Stimulated activated CD8-positive, alpha-beta memory T cell treated with anti-CD3 and anti-CD28 coated beads, Interleukin-7, amount 100 ng/mL, for 4 hours (primary cell): ENCODE measurements at regions not wholly inside any gene's neighbourhood (a gene's known extent, or its start where the extent isn't known, plus 50 kb on each side); places are given as distances from the start of the nearest gene placed in this dataset.
"Not testable (repeated sequence)": the region's sequence is repeated elsewhere in the genome, so short reads cannot be mapped to it uniquely, and the experiment has no call there.

ENCODE experiments used
- DNase-seq, 2 donors: peaks; one replicate each; pipeline ENCODE4 v3.0.0-alpha.2; 2020; ENCODE audit warnings: low read depth in 2 of 2

- no peak for DNase-seq
Measured at GRCh38 chr3:8307545-8308110, 194.0 kb upstream of the LMCD1 start.

- no peak for DNase-seq
Measured at GRCh38 chr3:8311321-8311720, 190.3 kb upstream of the LMCD1 start.

- DNase-seq = no peak
Measured at GRCh38 chr3:8312685-8313084, 188.9 kb upstream of the LMCD1 start.

DNA sequence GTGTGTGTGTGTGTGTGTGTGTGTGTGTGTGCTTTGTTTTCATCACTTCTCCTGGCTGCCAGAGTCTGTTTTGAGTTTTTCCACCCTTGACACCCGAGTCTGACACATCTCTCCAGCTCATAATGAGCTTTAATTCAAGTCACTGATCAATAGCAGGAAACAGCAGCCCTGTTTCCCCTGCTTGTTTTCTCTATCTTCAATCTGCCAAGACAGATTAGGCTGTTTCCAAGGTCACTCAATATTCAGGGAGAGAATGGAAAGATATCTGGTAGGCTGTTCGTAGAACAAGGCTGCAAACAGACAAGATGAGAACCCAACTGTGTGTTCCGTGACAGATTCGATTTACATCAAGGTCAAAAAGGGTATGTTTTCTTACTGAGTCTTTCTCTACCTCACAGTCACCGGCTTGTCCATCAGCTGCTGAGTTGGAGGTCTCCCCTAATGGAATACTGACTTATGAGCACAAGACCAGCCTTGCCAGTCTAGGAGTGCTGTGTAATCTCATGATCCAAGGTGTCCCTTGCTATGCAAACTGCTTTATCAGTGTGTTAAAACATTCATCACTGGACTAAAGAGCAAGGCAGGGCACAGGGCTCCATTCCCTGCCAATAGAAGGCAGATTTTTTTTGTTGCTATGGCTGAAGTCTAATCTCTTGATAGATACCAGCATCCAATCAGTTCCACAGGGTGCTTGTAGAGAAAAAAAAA lies 187.9 kb upstream of the LMCD1 start:
- no peak for DNase-seq

GRCh38 chr3:8315526-8315925 lies 186.1 kb upstream of the LMCD1 start:
- not testable (repeated sequence) for DNase-seq

GRCh38 chr3:8317661-8318649 lies 183.7 kb upstream of the LMCD1 start:
- no peak for DNase-seq

- no peak for DNase-seq
Measured at GRCh38 chr3:8319935-8320634, 181.5 kb upstream of the LMCD1 start.

DNA sequence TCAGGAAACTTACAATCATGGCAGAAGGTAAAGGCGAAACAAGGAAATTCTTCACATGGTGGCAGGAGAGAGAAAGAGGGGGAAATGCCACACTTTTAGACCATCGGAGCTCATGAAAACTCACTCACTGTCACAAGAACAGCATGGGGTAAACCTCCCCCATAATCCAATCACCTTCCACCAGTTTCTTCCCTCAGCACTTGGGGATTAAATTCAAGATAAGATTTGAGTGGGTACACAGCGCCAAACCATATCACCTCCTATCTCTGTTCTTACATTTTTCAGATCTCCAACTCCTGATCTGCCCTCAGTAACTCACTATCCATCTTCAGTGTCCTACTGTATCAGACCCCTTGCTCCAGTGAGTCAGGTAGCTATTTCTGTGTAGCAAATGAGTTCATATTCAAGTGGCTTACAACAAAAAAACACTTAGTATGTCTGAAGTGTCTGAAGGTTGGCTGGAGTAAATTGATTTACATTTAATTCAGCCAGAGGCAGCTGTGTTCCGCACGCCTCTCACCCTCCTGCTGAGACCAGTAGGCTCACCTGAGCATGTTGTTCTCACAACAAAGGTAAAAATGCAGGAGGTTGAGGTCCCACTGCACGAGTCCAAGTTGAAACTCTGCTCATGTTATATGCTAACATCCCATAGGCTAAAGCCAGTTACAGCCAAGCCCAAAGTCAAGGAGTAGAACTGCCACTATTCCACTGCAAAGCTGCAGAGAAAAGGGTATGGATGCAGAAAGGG lies 180.7 kb upstream of the LMCD1 start:
- DNase-seq = no peak

GRCh38 chr3:8324747-8325146 lies 176.9 kb upstream of the LMCD1 start:
- peak; percentile 13 to 16 for DNase-seq

DNA sequence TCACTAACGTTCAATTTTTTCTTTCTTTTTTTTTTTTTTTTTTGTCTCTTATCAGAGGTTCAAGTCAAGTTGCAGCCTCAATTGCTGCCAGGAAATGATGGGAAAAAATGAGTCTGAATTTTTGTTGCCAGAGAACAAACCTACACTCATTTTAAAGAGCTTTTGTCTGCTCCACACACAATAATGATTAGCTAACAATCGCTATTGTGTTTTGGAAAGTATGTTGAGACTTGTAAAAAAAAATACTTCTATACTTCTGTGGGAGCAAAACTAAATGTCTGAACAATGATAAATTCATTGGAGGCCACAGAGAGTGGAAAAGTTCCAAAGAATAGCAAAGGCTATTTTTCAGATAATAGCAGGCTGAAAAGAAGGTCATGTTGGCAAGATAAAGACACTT lies 176.3 kb upstream of the LMCD1 start:
- DNase-seq = no peak

DNA sequence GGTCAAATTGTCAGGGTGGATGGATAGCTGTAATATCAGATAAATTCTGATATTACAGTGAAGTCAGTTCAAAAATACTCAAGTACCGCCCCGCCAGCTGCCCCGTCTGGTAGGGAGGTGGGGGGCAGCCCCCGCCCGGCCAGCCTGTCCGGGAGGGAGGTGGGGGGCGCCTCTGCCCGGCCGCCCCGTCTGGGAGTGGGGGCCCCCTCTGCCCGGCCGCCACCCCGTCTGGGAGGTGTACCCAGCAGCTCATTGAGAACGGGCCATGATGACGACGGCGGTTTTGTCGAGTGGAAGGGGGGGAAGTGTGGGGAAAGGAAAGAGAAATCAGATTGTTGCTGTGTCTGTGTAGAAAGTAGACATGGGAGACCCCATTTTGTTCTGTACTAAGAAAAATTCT lies 175.8 kb upstream of the LMCD1 start:
- not testable (repeated sequence) for DNase-seq

- DNase-seq = no peak
Measured at GRCh38 chr3:8327739-8328138, 173.9 kb upstream of the LMCD1 start.

GRCh38 chr3:8328967-8329366 lies 172.7 kb upstream of the LMCD1 start:
- no peak for DNase-seq

DNA sequence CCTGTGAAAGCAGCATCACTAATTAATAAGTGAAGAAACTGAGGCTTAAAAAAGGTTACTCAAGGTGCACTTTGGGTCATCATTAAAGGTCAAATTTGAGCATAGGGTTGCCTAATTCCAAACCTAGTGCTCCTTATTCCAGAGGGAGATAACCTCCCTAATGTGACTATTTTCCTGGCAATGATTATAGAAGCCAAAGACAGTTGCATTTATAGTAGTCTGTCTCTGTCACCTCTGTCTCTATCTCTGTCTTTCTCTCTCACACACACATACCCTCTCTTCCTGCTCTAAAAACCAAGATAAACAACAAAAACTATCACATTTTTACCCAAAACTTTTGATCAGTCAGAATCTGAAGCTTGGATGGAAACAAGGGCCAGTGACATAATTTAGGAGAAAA lies 172.0 kb upstream of the LMCD1 start:
- no peak for DNase-seq

DNA sequence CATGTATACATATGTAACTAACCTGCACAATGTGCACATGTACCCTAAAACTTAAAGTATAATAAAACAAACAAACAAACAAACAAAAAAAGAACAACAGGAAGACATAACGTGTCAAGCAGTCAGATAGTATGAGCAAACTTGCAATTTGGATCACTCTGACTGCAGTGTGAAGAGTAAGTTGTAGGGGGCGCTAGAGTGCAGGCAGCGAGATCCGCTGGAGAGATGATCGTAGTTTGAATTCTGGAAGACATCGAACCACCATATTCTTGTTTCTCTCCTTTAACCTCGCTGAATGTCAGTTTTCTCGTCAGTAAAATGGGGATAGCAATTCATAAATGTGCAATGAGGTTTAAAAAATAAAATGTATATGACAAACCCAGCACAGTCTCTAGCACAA lies 165.2 kb upstream of the LMCD1 start:
- DNase-seq = no peak

DNA sequence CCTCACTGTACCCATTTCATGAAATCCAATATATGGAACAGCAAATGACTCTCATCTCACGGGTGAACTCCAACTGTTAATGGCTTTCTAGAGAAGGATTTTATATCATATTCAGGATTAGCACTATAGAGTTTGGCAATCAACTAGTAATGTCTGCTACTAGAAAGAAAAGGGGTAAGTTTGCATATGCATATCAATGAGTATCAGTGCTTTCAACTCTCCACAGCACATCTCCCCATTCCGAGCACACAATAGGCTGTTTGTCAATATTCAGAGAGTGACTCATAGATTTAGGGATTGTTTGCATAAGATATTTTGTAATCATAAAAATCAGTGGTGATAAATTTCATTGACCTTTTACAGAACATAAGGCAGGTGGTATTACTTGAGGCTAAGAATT lies 163.2 kb upstream of the LMCD1 start:
- no peak for DNase-seq

DNA sequence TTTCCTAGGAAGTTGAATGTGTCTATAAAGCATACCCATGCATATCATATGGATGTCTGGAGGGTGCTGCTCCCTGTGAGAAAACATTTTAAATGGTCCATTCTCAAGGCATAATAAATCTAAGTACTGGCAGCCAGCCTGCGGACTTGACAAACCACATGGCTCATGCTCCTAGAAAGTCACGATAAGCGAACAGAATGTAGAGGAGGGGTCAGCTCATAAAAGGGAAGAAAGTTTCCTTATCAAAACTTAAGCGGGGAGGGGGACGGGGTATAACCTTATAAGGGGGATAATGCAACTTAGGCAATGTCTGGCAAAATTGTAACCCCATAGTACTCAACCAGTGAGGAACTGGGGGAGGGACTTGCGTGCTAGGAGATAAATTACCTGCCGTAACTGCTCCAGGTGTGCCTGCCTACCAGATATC lies 159.8 kb upstream of the LMCD1 start:
- no peak for DNase-seq

- no peak for DNase-seq
Measured at GRCh38 chr3:8343058-8343457, 158.6 kb upstream of the LMCD1 start.

DNA sequence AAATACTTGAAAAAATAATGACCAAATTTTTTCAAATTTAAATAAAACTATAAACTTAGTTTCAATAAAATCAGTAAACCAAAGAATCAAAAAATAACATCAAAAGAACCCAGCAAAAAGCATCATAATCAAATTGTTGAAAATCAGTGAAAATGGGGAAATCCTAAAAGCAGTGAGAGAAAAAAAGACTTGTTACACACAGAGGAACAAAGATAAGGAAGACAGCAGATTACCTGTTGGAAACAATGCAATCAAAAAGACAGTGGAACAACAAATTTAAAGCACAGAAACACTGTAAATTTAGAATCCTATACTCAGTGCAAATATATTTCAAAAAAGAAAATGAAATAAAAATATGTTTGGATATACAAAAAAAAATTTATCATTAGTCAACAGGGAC lies 156.2 kb upstream of the LMCD1 start:
- DNase-seq = no peak

DNA sequence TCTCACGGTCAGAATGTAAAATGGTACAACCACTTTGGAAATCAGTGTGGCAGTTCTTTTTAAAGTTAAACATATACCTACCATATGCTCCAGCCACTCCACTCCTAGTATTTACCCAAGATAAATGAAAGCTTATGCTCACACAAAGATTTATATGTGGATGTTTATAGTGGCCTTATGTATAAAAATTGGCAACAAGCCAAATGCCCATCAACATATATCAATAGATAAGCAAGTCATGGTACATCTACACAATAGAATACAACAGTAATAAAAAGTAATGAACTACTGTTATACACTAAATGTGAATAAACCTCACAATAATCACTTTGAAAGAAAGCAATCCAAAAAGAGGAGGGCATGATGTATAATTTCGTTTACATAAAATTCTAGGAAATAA lies 153.5 kb upstream of the LMCD1 start:
- no peak for DNase-seq

GRCh38 chr3:8352475-8352874 lies 149.1 kb upstream of the LMCD1 start:
- DNase-seq = no peak
